ENCODE measurements at regions not wholly inside any gene's neighbourhood (a gene's known extent, or its start where the extent isn't known, plus 50 kb on each side); places are given as distances from the start of the nearest gene placed in this dataset.

DNA sequence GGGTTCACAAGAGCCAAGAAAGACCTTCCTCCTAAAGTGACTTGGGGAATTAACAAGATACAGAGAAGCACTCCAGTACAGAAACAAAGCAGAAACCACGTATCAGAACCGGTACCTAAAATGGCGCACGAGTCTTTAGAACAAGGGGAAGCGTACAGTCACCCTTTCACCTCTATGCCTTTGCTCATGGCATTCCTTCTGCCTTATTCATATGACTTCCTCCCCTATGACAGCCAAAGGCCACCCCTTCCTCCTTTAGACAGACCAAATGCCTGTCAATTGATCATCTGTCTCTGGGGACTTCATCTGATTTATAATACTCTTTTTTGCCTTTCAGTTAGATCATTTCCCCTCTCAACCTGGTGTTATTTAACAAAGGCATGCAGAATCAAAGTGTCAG lies 89.5 kb upstream of the OSBPL8 start:
- H3K9me3 ChIP-seq (ENCODE audit: control insufficient read depth, insufficient read depth, low read depth, low read length), result no peaks in the 10 kb centered on the region
- no peak for DNase-seq (ENCODE audit: low read depth in 2 of 2)
- no peaks in the 10 kb centered on the region for H3K79me2 ChIP-seq (ENCODE audit: control insufficient read depth, insufficient read depth, low read length)
- TF ChIP-seq, protein P1, sequence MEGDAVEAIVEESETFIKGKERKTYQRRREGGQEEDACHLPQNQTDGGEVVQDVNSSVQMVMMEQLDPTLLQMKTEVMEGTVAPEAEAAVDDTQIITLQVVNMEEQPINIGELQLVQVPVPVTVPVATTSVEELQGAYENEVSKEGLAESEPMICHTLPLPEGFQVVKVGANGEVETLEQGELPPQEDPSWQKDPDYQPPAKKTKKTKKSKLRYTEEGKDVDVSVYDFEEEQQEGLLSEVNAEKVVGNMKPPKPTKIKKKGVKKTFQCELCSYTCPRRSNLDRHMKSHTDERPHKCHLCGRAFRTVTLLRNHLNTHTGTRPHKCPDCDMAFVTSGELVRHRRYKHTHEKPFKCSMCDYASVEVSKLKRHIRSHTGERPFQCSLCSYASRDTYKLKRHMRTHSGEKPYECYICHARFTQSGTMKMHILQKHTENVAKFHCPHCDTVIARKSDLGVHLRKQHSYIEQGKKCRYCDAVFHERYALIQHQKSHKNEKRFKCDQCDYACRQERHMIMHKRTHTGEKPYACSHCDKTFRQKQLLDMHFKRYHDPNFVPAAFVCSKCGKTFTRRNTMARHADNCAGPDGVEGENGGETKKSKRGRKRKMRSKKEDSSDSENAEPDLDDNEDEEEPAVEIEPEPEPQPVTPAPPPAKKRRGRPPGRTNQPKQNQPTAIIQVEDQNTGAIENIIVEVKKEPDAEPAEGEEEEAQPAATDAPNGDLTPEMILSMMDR (conservative IDR thresholded peaks at IDR 0.05 in 1 of 2, IDR thresholded peaks at IDR 0.05 in 1 of 2; ENCODE audit: low read depth in 1 of 2, low read length in 2 of 2), result no peak
- TF ChIP-seq EZH2 (IDR thresholded peaks at IDR 0.05; ENCODE audit: low read length, missing control alignments), result no peak
- no peak overlapping the region for H2AFZ ChIP-seq (ENCODE audit: low read length)
- H3K4me2 ChIP-seq (ENCODE audit: extremely low read depth, insufficient read depth, low read length), result no peak overlapping the region
- no peaks in the 10 kb centered on the region for H3K4me1 ChIP-seq (ENCODE audit: control insufficient read depth, extremely low read depth, insufficient read depth, low read length)
- no peak overlapping the region for H3K9ac ChIP-seq (ENCODE audit: insufficient read depth, low read length)
- no peaks in the 10 kb centered on the region for H4K20me1 ChIP-seq (ENCODE audit: control insufficient read depth, extremely low read depth, insufficient read depth, low read length)
- H3K27me3 ChIP-seq (ENCODE audit: control insufficient read depth, insufficient read depth, low read length), result no peaks in the 10 kb centered on the region
- no peak overlapping the region for H3K4me3 ChIP-seq (replicated peaks in 1 of 4; ENCODE audit: control extremely low read depth in 1 of 4, insufficient read depth in 1 of 4, low read depth in 3 of 4, low read length in 4 of 4)
- H3K27ac ChIP-seq (ENCODE audit: insufficient read depth, low read length), result no peak overlapping the region
- no peaks in the 10 kb centered on the region for H3K36me3 ChIP-seq (ENCODE audit: control insufficient read depth, insufficient read depth, low read length)

DNA sequence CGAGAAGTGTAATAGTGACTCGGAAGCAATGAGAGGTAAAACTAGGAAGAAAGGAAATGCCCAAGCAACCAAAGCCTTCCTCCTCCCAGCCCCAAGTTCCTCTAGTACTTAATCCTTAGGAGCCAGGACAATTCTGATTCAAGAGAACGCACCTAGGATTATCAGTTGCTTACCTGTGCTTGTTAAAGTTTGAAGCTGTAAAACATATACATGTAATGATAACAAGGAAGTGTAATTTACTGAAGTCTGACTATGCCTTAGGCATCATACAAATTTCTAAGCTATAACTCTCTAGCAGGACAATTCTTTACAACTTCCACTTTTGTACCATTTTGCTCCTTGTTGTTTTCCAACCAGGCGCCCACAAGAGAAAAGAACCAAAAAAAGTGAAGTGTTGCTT lies 92.8 kb upstream of the OSBPL8 start:
- H3K9me3 ChIP-seq (ENCODE audit: control insufficient read depth, insufficient read depth, low read depth, low read length), result no peaks in the 10 kb centered on the region
- H3K4me3 ChIP-seq (replicated peaks in 1 of 4; ENCODE audit: control extremely low read depth in 1 of 4, insufficient read depth in 1 of 4, low read depth in 3 of 4, low read length in 4 of 4), result no peak overlapping the region
- H2AFZ ChIP-seq (ENCODE audit: low read length), result no peak overlapping the region
- no peak for TF ChIP-seq EZH2 (IDR thresholded peaks at IDR 0.05; ENCODE audit: low read length, missing control alignments)
- TF ChIP-seq, protein P1 (conservative IDR thresholded peaks at IDR 0.05 in 1 of 2, IDR thresholded peaks at IDR 0.05 in 1 of 2; ENCODE audit: low read depth in 1 of 2, low read length in 2 of 2), result no peak
- no peak overlapping the region for H3K27ac ChIP-seq (ENCODE audit: insufficient read depth, low read length)
- no peak overlapping the region for H3K9ac ChIP-seq (ENCODE audit: insufficient read depth, low read length)
- H3K27me3 ChIP-seq (ENCODE audit: control insufficient read depth, insufficient read depth, low read length), result no peaks in the 10 kb centered on the region
- no peaks in the 10 kb centered on the region for H3K4me1 ChIP-seq (ENCODE audit: control insufficient read depth, extremely low read depth, insufficient read depth, low read length)
- H3K4me2 ChIP-seq (ENCODE audit: extremely low read depth, insufficient read depth, low read length), result no peak overlapping the region
- H4K20me1 ChIP-seq (ENCODE audit: control insufficient read depth, extremely low read depth, insufficient read depth, low read length), result no peaks in the 10 kb centered on the region
- H3K79me2 ChIP-seq (ENCODE audit: control insufficient read depth, insufficient read depth, low read length), result no peaks in the 10 kb centered on the region
- H3K36me3 ChIP-seq (ENCODE audit: control insufficient read depth, insufficient read depth, low read length), result no peaks in the 10 kb centered on the region
- DNase-seq (ENCODE audit: low read depth in 2 of 2), result no peak

DNA sequence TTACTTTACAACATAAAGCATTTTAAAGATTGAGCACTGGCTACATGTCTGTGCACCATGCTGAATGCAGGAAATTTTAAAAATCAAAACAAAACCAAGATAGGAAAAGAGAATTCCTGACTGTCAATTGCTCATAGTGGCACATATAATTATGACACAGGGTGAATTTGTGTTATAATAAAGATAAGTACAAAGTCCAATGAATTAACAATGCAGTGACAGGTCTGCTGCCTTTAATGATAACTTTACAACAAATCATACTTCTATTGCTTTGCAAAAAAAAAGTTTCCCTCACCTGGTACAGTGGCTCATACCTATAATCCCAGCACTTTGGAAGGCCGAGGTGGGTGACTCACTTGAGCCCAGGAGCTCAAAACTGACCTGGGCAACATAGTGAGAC lies 93.8 kb upstream of the OSBPL8 start:
- no peak overlapping the region for H3K27ac ChIP-seq (ENCODE audit: insufficient read depth, low read length)
- H3K9ac ChIP-seq (ENCODE audit: insufficient read depth, low read length), result no peak overlapping the region
- no peak for DNase-seq (ENCODE audit: low read depth in 2 of 2)
- H3K36me3 ChIP-seq (ENCODE audit: control insufficient read depth, insufficient read depth, low read length), result no peaks in the 10 kb centered on the region
- no peaks in the 10 kb centered on the region for H4K20me1 ChIP-seq (ENCODE audit: control insufficient read depth, extremely low read depth, insufficient read depth, low read length)
- TF ChIP-seq, protein P1 (conservative IDR thresholded peaks at IDR 0.05 in 1 of 2, IDR thresholded peaks at IDR 0.05 in 1 of 2; ENCODE audit: low read depth in 1 of 2, low read length in 2 of 2), result no peak
- no peak for TF ChIP-seq EZH2 (IDR thresholded peaks at IDR 0.05; ENCODE audit: low read length, missing control alignments)
- H3K4me2 ChIP-seq (ENCODE audit: extremely low read depth, insufficient read depth, low read length), result no peak overlapping the region
- H3K4me3 ChIP-seq (replicated peaks in 1 of 4; ENCODE audit: control extremely low read depth in 1 of 4, insufficient read depth in 1 of 4, low read depth in 3 of 4, low read length in 4 of 4), result no peak overlapping the region
- no peak overlapping the region for H2AFZ ChIP-seq (ENCODE audit: low read length)
- no peaks in the 10 kb centered on the region for H3K27me3 ChIP-seq (ENCODE audit: control insufficient read depth, insufficient read depth, low read length)
- H3K79me2 ChIP-seq (ENCODE audit: control insufficient read depth, insufficient read depth, low read length), result no peaks in the 10 kb centered on the region
- no peaks in the 10 kb centered on the region for H3K4me1 ChIP-seq (ENCODE audit: control insufficient read depth, extremely low read depth, insufficient read depth, low read length)
- H3K9me3 ChIP-seq (ENCODE audit: control insufficient read depth, insufficient read depth, low read depth, low read length), result no peaks in the 10 kb centered on the region
